ENCODE measurements at regions not wholly inside any gene's neighbourhood (a gene's known extent, or its start where the extent isn't known, plus 50 kb on each side); places are given as distances from the start of the nearest gene placed in this dataset.

DNA sequence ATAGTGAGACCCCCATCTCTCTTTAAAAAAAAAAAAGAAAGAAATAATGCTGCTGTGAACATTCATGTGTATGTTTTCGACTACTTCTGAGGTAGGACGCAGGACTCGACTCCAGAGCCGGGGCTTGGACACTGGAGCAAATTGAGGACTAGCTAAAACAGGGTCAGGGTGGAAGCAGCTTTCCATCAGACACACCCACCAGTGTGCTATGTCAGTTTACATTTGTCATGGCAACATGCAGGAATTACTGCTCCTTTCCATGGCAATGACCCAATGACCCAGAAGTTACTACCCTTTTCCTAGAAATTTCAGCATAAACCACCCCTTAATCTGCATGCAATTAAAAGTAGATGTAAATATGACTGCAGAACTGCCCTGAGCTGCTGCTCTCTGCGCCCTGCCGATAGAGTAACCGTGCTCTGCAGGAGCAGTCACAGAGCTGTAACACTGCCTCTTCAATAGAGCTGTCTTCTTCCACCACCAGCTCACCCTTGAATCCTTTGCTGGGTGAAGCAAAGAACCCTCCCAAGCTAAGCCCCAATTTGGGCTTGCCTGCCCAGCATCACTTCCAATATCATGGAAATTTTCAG lies 61.6 kb upstream of the ZNF599 start:
- Histone ChIP-seq H3K9me3 (no peaks in the 10 kb centered on the region), H3K4me1 (replicated peaks) (peaks cover 7% of the 10 kb centered on the region), H3K36me3 (no peaks in the 10 kb centered on the region), H3K27me3 (replicated peaks; ENCODE audit: insufficient read depth) (no peaks in the 10 kb centered on the region), H3K27ac (no peak overlapping the region), H3K4me3 (no peak overlapping the region)
- TF ChIP-seq, protein P1, sequence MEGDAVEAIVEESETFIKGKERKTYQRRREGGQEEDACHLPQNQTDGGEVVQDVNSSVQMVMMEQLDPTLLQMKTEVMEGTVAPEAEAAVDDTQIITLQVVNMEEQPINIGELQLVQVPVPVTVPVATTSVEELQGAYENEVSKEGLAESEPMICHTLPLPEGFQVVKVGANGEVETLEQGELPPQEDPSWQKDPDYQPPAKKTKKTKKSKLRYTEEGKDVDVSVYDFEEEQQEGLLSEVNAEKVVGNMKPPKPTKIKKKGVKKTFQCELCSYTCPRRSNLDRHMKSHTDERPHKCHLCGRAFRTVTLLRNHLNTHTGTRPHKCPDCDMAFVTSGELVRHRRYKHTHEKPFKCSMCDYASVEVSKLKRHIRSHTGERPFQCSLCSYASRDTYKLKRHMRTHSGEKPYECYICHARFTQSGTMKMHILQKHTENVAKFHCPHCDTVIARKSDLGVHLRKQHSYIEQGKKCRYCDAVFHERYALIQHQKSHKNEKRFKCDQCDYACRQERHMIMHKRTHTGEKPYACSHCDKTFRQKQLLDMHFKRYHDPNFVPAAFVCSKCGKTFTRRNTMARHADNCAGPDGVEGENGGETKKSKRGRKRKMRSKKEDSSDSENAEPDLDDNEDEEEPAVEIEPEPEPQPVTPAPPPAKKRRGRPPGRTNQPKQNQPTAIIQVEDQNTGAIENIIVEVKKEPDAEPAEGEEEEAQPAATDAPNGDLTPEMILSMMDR (IDR thresholded peaks at IDR 0.05) = no peak
- TF ChIP-seq POLR2A (IDR thresholded peaks at IDR 0.05) = no peak
- TF ChIP-seq POLR2AphosphoS5 (IDR thresholded peaks at IDR 0.05) = no peak
- no peak for DNase-seq (ENCODE audit: low spot score)
- 84% methylated on average over 7 of the region's 7 CpGs for WGBS
- intact Hi-C loops (cut with DNase I) = no loop called here

DNA sequence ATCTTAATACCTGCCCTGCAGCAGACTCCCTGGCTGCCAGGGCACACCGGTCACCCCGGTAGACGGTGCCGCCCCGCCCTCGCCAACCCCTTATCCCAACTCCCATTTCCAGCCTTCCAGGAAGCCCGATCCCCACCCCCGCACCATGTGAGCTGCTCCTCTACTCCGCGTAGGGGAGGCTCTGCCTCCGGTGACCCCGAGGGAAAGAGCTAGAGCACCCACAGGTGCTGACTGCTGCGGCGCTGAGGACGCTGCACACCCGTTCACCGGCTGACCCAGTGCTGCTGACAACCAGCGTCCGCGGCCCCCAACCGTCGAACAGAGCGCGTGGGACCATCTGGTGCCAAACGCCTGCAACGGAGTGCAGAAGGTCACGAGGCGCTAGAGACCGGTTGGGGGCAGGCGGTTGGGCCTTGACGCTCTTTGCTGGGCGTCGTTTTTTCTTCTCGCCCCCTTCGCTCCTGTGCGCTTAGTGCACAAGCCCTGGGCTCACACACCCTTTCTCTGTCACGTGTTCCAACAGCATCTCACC lies 59.6 kb upstream of the ZNF599 start:
- intact Hi-C loops (cut with DNase I) = no loop called here
- Histone ChIP-seq H3K27me3 (replicated peaks; ENCODE audit: insufficient read depth) (no peaks in the 10 kb centered on the region), H3K27ac (no peak overlapping the region), H3K4me3 (no peak overlapping the region), H3K4me1 (replicated peaks) (peaks cover 4% of the 10 kb centered on the region), H3K9me3 (no peaks in the 10 kb centered on the region), H3K36me3 (no peaks in the 10 kb centered on the region)
- no peak for DNase-seq (ENCODE audit: low spot score)
- WGBS = 78% methylated on average over 37 of the region's 37 CpGs
- TF ChIP-seq POLR2A (IDR thresholded peaks at IDR 0.05) (no peak), POLR2AphosphoS5 (IDR thresholded peaks at IDR 0.05) (no peak)
- TF ChIP-seq, protein P1 (IDR thresholded peaks at IDR 0.05) = no peak

DNA sequence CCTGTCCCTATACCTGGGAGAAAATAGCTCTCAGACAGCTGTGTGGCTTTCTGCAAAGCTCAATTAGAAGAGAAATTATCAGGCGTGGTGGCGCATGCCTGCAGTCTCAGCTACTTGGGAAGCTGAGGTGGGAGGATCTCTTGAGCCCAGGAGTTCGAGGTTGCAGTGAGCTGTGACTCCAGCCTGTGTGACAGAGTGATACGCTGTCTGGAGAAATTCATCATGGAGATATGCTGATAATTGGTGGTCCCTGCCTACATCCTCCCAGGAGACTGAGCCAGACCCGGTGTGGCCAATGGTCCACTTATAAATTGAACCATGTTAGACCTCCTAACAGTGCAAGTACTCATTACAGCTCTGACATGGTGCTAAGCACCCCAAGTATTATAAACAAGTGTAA lies 58.7 kb upstream of the ZNF599 start:
- Histone ChIP-seq H3K27ac (no peak overlapping the region), H3K27me3 (replicated peaks; ENCODE audit: insufficient read depth) (no peaks in the 10 kb centered on the region), H3K36me3 (no peaks in the 10 kb centered on the region), H3K4me1 (replicated peaks) (no peaks in the 10 kb centered on the region), H3K4me3 (no peak overlapping the region), H3K9me3 (no peaks in the 10 kb centered on the region)
- DNase-seq (ENCODE audit: low spot score) = no peak
- 85% methylated on average over 5 of the region's 5 CpGs for WGBS
- intact Hi-C loops (cut with DNase I) = no loop called here
- no peak for TF ChIP-seq POLR2A (IDR thresholded peaks at IDR 0.05)
- TF ChIP-seq, protein P1 (IDR thresholded peaks at IDR 0.05) = no peak
- TF ChIP-seq POLR2AphosphoS5 (IDR thresholded peaks at IDR 0.05) = no peak

DNA sequence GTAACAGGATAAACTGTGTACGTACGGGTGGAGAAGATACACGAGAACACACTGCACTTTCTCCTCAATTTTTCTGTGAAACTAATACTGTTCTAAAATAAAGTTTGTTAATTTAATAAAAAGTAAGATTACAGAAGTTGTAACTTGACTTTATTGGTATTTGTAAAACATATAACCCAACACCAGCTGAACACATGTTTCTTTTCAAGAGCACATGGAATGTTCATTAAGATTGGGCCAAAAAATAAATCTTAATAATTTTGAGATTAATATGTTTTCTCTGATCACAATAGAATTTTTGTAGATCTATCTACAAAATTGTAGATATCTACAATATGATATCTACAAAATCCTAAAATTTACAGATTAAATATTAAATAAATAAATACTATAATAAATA lies 55.1 kb upstream of the ZNF599 start:
- no peaks in the 10 kb centered on the region for H3K9me3 ChIP-seq
- no peak for TF ChIP-seq POLR2AphosphoS5 (IDR thresholded peaks at IDR 0.05)
- TF ChIP-seq, protein P1 (IDR thresholded peaks at IDR 0.05) = no peak
- no peak for TF ChIP-seq POLR2A (IDR thresholded peaks at IDR 0.05)
- intact Hi-C loops (cut with DNase I) = no loop called here
- no peaks in the 10 kb centered on the region for H3K36me3 ChIP-seq
- DNase-seq (ENCODE audit: low spot score) = no peak
- WGBS = 76% methylated on average over 3 of the region's 3 CpGs
- H3K4me3 ChIP-seq = no peak overlapping the region
- H3K27me3 ChIP-seq (replicated peaks; ENCODE audit: insufficient read depth) = no peaks in the 10 kb centered on the region
- no peaks in the 10 kb centered on the region for H3K4me1 ChIP-seq (replicated peaks)
- H3K27ac ChIP-seq = no peak overlapping the region

DNA sequence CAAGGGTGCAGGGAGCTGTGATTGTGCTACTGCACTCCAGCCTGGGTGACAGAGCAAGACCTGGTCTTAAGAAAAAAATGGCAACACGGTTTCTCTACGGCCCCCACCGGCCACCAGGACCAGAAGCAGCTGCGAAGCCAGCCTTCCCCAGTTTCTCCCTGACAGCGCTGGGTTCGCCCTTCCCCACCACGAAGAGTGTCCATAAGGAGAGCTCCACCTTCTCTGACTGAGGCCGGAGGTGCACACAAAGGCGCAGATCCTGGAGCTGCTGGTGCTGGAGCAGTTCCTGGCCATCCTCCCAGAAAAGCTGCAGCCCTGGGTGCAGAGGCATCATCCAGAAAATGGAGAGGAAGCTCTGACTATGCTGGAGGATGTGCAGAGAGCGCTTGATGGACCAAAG lies 52.2 kb upstream of the ZNF599 start:
- WGBS = 88% methylated on average over 10 of the region's 10 CpGs
- intact Hi-C loops (cut with DNase I) = no loop called here
- Histone ChIP-seq H3K27ac (no peak overlapping the region), H3K27me3 (replicated peaks; ENCODE audit: insufficient read depth) (no peaks in the 10 kb centered on the region), H3K4me3 (no peak overlapping the region), H3K9me3 (no peaks in the 10 kb centered on the region), H3K4me1 (replicated peaks) (no peaks in the 10 kb centered on the region), H3K36me3 (no peaks in the 10 kb centered on the region)
- no peak for DNase-seq (ENCODE audit: low spot score)
- TF ChIP-seq POLR2A (IDR thresholded peaks at IDR 0.05) (no peak), POLR2AphosphoS5 (IDR thresholded peaks at IDR 0.05) (no peak)
- TF ChIP-seq, protein P1 (IDR thresholded peaks at IDR 0.05) = no peak
